GM19438 (cell line): ENCODE measurements at regions not wholly inside any gene's neighbourhood (a gene's known extent, or its start where the extent isn't known, plus 50 kb on each side); places are given as distances from the start of the nearest gene placed in this dataset.

Experiments used
- ATAC-seq: cut with Tn5 transposase; IDR thresholded peaks from one replicate; pipeline ENCODE4 v1.9.1; 2021; ENCODE audit warnings: low read depth; ENCODE audit not compliant: unreplicated experiment

- ATAC-seq, result no peak
Observed at GRCh38 chr15:61684749-61685467, 375.3 kb downstream of the VPS13C start.

- ATAC-seq, result no peak
Observed at GRCh38 chr15:61682891-61683735, 377.1 kb downstream of the VPS13C start.

- ATAC-seq, result no peak
Observed at GRCh38 chr15:61681676-61682075, 378.6 kb downstream of the VPS13C start.

GRCh38 chr15:61681038-61681418 is 379.2 kb downstream of the VPS13C start:
- no peak for ATAC-seq

- ATAC-seq, result no peak
Observed at GRCh38 chr15:61680260-61681037, 379.8 kb downstream of the VPS13C start.

GRCh38 chr15:61671736-61672135 is 388.5 kb downstream of the VPS13C start:
- no peak for ATAC-seq

GRCh38 chr15:61668444-61668843 is 391.8 kb downstream of the VPS13C start:
- ATAC-seq, result no peak

GRCh38 chr15:61661791-61662190 is 398.5 kb downstream of the VPS13C start:
- ATAC-seq, result no peak

GRCh38 chr15:61660579-61660978 is 399.7 kb downstream of the VPS13C start:
- ATAC-seq, result no peak

- ATAC-seq, result no peak
Observed at GRCh38 chr15:61659566-61660190, 400.6 kb downstream of the VPS13C start.

GRCh38 chr15:61657461-61657860 is 402.8 kb downstream of the VPS13C start:
- ATAC-seq, result no peak

GRCh38 chr15:61656391-61656790 is 403.9 kb downstream of the VPS13C start:
- no peak for ATAC-seq

- no peak for ATAC-seq
Observed at GRCh38 chr15:61655881-61656280, 404.4 kb downstream of the VPS13C start.

- no peak for ATAC-seq
Observed at GRCh38 chr15:61654918-61655317, 405.3 kb downstream of the VPS13C start.

GRCh38 chr15:61654002-61654740 is 406.1 kb downstream of the VPS13C start:
- ATAC-seq, result no peak

GRCh38 chr15:61653110-61653509 is 407.1 kb downstream of the VPS13C start:
- no peak for ATAC-seq

GRCh38 chr15:61651267-61651666 is 409.0 kb downstream of the VPS13C start:
- no peak for ATAC-seq

GRCh38 chr15:61649046-61649445 is 411.2 kb downstream of the VPS13C start:
- no peak for ATAC-seq

GRCh38 chr15:61644550-61644949 is 415.4 kb upstream of the RORA start:
- ATAC-seq, result no peak

- no peak for ATAC-seq
Observed at GRCh38 chr15:61641645-61642044, 412.5 kb upstream of the RORA start.
